Suprapubic skin (tissue), 3 donors: ENCODE measurements at regions not wholly inside any gene's neighbourhood (a gene's known extent, or its start where the extent isn't known, plus 50 kb on each side); places are given as distances from the start of the nearest gene placed in this dataset.

Experiments
- CTCF ChIP-seq, 2 donors: fragments of 200-600 bp in 1 of 2; fragments of 450-650 bp in 1 of 2; sonication (generic) in 1 of 2; IDR thresholded peaks; one replicate each; pipeline ENCODE4 v1.5.1; 2016 to 2019; ENCODE audit warnings: antibody characterized with exemption in 2 of 2, mild to moderate bottlenecking in 1 of 2, moderate library complexity in 1 of 2
- POLR2A ChIP-seq, 2 donors: fragments of 450-650 bp; IDR thresholded peaks; one replicate each; pipeline ENCODE4 v1.6.1; 2017; ENCODE audit warnings: antibody characterized with exemption in 2 of 2, mild to moderate bottlenecking in 2 of 2, moderate library complexity in 2 of 2

GRCh38 chr2:139798391-139798790 lies 1018.2 kb upstream of the NXPH2 start:
- TF ChIP-seq CTCF (IDR thresholded peaks at IDR 0.05) (no peak), POLR2A (IDR thresholded peaks at IDR 0.05) (no peak)
